ENCODE measurements at regions not wholly inside any gene's neighbourhood (a gene's known extent, or its start where the extent isn't known, plus 50 kb on each side); places are given as distances from the start of the nearest gene placed in this dataset.

DNA sequence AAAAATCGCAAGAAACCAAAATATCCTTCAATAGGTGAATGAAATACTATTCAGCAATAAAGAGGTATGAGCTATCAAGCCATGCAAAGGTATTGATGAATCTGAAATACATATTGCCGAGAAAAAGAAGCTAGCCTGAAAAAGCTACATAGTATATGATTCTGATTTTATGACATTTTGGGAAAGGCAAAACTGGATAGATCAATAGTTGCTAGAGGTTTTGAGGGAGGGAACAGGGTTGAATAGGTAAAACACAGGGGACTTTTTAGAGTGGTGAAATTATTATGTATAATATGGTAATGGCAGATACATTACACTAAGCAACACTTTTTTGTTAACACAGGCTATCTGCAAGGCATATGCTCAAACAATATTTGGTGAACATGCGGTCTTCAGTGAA is 327.6 kb upstream of the ADAMTSL1 start:
- no peak for DNase-seq (ENCODE audit: low spot score)

DNA sequence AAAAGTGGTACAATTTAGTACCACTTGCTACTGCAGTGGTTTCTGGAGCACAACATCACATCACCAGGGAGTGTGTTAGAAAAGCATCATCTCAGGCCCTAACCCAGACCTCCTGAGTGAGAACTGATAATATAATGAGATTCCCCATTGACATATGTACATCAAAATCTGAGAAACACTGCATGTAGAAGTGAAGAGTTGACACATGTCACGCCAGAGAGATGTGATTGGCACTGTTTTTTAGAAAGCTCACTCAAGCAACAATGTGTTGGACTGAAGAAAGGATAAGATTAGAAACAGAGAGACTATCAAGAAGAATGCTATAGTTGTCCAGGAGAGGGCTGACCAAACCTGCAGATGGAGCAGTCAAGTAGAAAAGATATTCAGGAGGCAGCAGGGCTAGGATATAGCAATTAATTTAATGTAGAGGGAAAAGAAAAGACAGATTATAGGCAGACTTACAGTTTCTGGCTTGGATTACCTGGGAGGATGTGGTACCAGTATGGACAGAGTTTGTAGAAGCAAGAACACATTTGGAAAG is 324.4 kb upstream of the ADAMTSL1 start:
- no peak for DNase-seq (ENCODE audit: low spot score)

DNA sequence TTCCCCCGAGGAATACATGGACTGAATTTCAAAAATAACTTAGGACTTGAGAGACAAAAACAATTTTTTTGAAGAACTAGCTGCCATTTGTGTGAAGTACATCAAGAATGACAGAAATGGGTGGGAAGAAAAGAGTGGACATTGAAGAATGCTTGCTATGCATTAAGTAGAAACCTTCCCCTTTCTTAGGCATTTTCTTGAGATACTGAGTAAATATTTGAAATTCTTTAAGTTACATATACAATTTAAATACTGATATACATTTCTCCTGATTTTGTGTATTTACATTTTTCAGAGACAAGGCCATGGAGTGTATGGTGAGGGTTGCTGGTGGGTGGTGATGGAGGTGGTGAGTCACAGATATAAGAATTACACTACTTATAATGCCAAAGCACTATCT is 319.3 kb upstream of the ADAMTSL1 start:
- no peak for DNase-seq (ENCODE audit: low spot score)

DNA sequence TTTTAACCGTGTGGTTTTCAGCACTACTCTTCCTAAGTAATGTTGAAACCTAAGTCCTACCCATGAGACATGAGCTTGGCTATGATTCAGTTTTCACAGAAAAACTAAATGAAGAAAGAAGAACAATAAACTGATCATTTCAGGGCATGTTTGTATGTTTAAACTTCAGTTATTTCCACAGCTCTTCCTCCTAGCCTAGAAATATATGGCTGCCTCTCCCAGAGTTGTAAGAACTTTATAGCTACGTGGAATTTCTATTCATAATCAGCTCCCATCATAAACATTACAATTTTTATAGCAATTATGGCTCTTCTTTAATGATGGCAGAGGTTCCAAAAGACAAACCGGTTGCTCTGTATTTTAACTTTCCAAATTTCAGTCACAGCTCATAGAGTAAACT is 314.7 kb upstream of the ADAMTSL1 start:
- no peak for DNase-seq (ENCODE audit: low spot score)

DNA sequence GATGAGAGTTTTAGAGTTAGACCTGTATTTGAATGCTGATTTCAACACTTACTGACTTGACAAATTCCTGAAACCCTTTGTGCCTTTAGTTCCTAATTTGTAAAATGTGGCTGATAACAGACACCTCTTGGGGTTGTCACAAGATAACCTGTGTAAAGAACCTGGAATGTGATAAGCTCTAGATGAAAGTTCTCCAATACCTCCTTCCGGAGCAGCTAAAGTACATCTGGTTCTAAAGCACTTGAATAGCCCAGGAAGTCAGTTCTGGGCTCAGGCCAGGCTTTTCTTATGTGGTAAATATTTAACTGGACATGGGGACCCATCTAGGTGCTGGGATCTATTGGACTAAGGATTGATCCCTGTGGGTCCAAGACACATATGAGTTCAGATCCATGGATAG is 310.8 kb upstream of the ADAMTSL1 start:
- no peak for DNase-seq (ENCODE audit: low spot score)

DNA sequence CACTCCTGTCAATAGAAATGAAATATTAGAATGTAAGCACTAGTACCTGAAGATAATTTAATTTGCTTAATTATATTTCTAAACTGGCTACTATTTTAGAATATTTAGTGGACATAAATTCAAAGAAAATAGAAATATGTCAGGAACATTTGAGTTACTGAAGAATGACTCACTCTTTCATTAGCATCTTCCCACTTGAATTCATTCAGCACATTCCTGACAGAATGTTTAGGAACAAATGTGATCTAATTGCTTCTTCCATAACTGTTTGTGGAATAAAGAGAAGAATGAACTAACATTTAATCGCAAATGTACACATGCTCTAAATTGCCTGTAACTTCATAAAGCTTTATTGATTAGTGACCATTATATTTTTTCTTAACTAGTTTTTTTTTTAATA is 306.2 kb upstream of the ADAMTSL1 start:
- DNase-seq (ENCODE audit: low spot score) = no peak

DNA sequence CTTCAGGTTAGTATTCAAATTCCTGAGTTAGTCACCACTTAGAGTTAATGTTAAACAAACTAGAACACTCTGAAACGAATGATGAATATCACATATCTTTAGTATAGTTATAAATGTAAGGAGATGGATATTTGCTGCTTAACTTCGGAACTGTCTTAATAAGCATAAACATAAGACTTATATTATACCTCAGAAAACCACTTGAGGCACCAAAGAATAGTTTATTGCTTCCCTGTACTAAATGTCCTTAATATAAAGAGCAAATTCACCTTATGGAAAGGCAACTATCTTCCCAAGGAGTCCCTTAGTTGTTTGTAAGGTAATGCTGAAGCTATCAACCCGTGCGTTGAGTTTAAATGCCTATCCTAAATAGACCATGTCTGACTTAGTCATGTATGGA is 300.0 kb upstream of the ADAMTSL1 start:
- no peak for DNase-seq (ENCODE audit: low spot score)

DNA sequence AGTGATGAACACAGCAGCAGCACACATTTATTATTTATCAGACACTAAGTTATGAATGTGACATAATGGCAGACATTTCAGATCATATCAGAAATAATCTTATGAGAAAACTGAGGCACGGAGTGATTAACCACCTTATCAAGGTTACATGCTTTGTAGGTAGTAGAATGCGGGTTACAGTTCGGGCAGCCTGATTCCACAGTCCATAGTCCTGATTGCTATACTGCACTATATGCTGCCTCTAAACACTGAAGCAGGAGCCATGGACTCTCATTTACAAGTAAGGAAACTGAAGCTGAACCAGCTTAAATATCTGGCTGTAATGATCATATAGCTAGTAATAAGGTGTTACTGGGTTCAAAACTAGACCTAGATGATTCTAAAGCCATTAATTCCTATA is 291.3 kb upstream of the ADAMTSL1 start:
- DNase-seq (ENCODE audit: low spot score) = no peak

DNA sequence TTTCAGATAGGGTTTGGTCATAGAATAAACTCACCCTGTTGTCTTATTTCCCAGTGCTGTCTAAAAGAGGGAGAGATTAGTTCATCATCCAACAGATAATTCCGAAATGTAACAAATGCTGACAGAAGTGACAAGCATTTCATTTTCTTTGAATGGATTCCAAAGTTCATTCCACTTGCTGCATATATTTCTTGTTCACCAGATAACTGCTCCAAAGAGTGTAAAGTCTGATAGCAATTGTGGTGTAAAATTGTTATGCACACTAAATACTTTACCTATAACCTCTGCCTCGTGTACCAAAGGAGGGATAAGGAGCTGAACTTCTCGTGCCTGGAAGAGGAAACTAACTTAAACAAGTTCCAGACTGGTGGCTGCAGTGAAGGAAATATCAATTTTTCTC is 290.0 kb upstream of the ADAMTSL1 start:
- DNase-seq (ENCODE audit: low spot score) = no peak

DNA sequence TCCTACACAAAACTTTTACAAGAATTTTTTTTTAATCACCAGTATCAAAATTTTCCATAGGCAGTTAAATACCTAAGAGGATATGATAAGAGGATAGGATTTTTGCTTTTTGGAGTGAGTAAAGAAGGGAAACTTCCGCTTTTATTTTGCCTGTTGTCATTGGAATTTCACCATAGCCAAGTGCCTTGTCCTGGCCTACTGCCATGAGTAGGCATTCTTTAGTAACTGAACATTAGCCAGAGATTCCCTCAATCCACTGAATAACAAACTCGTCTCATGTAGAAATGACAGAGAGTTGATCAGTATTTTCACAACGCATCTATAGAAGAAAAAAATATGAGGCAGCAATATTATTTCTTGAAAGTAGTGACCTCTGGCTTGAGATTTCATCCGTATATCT is 289.6 kb upstream of the ADAMTSL1 start:
- DNase-seq (ENCODE audit: low spot score) = no peak

DNA sequence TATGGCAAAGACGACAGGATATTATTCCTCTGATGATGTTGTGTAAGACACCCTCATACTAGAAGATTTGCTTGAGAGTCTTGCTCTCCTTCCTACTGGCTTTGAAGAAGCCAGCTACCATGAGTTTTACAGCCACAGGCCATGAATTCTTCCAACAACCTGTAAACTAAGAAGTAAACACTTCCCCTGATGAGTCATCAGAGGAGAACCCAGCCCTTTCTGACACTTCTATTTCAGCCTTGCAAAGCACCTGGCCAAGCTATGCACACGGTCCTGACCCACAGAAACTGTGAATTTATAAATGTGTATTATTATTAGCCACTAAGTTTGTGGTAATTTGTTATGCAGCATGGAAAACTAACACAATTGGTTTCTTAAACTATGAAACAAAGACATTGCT is 288.8 kb upstream of the ADAMTSL1 start:
- DNase-seq (ENCODE audit: low spot score) = no peak

DNA sequence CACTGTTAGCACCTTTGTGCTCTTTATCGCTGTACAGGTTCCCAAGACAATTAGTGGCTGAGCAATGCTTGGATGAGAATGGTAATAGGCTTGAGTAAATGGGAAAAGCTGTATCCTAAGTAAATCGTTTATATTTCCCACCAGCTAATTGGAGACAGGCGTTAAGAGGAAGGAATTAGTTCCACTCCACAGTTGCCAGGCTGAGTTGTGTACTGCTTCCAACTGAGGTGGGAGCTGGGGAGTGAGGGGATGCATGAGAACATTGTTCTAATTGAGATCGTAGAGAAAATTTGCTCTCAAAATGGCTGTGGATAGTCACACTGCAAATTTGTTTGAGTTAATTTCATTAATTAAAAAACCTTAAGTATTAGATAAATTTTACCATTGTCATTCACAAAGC is 285.0 kb upstream of the ADAMTSL1 start:
- no peak for DNase-seq (ENCODE audit: low spot score)

DNA sequence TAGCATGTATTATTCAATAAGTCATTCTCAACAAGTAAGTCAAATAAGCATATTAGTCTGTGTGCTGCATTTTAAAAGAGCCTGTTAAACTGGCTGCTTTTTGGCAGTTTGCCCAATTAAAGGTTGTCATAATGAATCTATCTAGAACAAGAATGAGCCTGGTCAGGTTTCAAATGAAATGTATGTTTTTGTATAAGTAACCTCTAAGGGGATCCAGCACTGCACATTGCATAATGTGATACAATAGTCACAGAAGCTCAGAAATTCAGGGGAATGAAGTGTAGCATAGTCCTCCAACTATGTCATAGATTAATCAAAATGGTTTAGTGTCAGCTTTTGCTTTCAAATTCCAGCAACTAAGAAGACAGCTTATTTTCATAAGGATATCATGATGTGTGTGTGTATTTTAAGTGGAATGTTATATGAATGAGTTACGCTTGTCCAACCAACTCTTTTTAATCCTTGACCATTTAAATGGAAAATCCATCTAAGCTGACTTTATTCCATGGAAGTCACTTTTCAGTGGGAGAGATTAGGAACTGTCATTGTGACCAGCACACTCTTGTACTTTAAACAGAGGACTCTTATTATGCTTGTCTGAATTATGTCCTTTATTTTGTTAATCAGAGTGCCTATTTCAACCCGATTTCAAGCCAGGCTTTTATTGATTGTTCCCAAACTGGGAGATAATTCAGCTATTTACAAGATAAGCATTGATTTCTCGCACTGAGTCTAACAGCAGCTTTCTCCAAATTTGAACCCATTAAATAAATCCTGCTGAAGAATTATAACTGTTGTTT is 283.9 kb upstream of the ADAMTSL1 start:
- peak; percentile 5 for DNase-seq (ENCODE audit: low spot score)

DNA sequence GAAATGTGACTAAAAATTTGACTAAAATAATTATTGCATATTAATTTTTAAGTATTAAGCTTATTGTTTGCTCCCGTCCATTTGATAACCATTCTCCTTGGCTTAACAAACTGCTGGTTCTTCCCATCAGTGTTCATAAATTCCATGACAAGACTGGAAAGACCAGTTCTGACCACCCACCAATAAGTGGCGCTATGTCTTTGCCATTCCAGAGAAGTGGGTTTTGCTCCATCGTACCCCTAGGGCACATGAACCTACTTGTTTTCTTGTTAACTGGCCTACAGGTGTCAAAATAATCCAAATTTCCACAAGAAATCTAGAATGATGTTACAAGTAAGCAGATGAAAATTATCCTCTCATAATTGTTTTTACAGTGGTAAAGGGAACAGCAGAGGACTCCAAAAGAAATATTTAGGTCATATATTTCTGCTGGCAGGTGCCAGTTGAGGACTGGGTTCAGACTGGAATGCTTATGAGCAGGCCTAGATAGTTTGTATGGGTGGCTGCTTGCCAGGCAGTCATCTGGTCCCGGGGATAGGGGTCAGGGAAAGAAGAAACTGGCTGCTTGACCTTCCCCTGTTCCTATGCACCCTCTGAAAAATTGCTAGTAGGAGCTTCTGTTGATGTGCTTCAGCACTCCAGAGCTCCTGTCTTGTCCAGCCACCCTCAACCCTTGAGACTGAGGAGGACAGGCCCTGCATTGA is 283.1 kb upstream of the ADAMTSL1 start:
- no peak for DNase-seq (ENCODE audit: low spot score)

DNA sequence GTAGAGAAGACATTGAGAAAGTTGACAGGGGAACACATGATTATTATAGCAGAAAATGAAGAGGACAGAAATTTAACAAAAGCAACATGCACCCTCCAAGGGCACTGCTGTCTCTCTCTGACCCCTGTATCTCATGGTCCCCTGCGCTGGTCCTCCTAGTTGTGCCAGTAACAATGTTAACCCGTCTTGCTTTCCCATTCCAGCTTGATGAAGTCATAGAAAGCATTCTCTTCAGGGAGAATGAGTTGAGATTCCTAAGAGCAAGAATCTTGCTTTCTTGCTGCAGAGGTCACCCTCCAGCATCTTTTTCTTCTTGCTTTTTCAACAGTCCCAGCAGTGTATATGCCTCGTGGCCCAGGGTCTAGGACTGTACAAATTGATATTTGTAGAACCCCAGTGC is 279.6 kb upstream of the ADAMTSL1 start:
- no peak for DNase-seq (ENCODE audit: low spot score)

DNA sequence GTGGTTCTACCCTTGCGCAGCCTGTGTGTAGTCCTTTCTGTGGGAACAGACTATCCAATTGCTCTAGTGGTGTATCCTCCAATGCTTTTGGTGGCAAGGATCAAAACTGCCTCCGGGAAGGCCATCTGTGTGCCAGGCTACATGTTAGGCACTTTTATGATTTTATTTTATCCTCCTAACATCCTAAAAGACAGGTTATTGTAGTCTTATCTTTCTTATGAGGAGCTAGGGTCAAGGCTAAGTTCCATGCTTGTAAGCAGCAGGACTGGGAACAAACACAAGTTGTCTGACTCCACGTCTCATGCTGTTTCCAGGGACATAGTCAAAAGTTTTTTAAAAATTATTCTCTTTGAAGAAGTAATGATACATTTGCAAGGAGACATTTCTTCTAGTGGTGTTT is 278.7 kb upstream of the ADAMTSL1 start:
- DNase-seq (ENCODE audit: low spot score) = no peak

DNA sequence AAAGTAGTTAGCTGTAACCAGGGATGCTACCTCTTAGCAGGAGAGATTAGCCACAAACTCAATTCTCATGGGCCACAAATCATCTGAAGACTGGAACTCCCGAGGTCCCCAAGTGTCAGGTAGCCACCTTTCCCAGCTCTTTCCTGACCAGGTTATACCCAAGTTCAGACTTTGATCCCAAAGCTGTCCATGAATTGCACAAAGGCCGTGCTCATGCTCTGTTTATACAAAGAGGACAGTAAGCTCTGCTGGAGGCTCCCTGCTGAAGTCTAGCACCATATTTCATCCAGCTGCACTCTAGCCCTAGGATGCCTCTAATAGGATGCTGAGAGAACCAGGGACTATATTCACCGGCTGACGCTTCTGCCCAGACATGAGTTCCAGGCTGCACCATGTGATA is 271.0 kb upstream of the ADAMTSL1 start:
- no peak for DNase-seq (ENCODE audit: low spot score)

DNA sequence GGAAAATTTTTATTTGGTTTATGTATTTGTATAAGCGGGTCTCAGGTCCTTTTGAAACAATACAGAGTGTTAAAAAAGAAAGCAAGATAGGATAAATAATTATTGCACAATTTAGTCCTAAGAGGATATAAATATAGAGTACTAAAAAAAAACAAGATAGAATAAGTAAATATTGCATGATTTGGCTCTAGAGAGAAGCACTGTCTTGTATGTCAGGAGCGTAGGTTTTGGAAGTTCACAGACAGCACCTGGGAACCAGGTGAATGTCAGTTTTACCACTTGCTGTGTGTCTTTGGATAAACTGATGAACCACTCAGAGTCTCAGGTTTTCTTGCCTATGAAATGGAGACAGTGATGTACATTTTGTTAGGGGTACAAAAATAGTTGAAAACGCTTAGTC is 266.2 kb upstream of the ADAMTSL1 start:
- DNase-seq (ENCODE audit: low spot score) = no peak

DNA sequence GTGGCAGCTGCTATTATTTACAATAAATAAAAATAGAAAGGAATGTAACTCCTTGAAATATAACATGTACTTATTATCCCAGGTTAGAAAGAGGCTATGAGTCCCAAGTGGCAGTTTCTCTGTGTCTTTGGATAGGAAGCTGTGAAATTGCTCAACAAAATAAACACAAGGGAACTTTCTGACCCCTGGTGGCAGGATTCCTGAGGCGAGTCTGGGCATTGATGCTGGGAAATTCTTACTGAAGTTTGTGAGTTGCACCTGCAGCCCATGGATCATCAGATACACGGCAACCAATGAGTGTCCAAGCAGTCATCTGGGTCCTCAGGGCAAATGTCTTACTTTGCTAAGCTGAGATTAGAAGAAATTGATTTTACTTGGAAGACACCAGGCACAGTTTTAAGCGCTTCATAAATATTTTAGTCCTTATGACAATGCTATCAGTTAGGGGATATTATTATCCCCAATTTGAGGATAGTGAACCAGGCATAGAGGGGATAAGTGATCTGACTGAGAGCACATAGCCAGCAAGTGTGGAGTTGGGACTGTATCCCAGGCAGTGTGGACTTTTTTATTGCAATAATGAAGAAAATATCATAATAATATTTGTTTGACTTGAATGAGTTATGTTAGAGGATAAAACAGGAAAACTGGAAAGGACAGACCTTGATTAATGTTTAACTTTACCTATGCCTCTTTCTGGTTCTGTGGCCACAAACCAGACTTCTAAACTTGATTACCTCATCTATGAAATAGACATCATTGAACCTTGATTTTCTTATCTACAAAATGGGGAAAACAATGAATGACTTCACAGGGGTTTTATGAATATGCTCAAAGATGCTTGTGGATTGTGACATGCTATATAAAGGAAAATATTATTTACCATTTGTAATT is 265.5 kb upstream of the ADAMTSL1 start:
- peak; percentile 17 for DNase-seq (ENCODE audit: low spot score)

DNA sequence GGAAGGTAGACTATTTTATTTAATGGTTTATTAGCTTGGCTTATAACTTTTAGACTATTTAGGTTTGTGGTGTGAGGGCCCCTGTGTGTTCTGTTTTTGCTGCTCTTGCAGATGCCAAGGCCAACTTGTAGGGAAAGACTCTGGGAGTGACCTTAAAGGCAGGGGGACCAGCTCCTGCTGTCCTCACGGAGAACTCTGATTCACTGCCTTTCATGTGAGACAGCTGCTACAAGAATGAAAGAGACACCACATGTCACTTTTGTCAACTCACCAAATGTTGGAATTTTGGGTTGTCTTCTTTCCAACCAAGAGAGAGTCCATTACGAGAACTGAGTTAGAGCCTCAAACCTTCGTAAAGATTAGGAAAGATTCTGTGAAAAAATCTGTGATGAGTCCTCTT is 258.3 kb upstream of the ADAMTSL1 start:
- no peak for DNase-seq (ENCODE audit: low spot score)

DNA sequence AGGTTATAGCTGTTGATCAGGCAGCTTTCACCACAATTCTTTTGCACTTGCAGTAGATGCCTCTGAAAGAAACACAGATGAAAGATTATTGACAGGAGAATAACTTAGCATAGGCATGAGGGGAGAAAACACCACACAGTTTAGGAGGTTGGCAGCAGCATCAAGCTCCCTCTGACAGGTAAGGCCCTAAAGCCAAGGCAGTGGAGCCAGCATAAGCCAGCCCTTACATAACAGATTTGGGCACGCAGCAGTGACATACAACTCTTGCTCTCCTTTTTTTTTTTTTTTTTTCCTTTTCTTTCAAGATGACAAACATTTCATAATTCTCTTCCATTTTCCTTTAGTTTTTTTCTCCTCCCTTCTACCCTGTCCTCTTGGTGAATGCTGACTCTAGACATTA is 257.6 kb upstream of the ADAMTSL1 start:
- no peak for DNase-seq (ENCODE audit: low spot score)

DNA sequence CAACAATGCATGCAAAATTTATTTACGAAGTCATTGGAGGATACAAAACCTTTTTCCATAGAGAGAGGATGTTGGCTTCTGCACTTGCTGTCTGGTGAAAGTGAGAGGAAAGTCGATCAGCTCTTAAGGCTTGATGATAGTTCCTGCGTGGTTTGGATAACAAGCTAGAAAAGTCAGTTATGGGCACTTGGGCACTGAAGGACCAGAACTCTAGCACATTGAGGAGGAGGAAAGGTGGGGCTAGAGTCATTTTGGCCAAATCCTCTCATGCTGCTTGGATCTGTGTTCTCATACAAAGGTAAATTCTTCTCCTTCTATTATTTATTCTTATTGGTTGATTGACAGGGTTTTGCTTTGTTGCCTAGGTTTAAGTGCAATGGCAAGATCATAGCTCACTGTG is 245.9 kb upstream of the ADAMTSL1 start:
- DNase-seq (ENCODE audit: low spot score) = no peak

Data from pons (tissue), 1 donor.